HG03159 (cell line): ENCODE measurements at regions not wholly inside any gene's neighbourhood (a gene's known extent, or its start where the extent isn't known, plus 50 kb on each side); places are given as distances from the start of the nearest gene placed in this dataset.
"Not testable (repeated sequence)": the region's sequence is repeated elsewhere in the genome, so short reads cannot be mapped to it uniquely, and the experiment has no call there.

Source experiments
- ATAC-seq: cut with Tn5 transposase; IDR thresholded peaks from one replicate; pipeline ENCODE4 v1.9.1; 2021; ENCODE audit warnings: mild to moderate bottlenecking, moderate library complexity; ENCODE audit not compliant: unreplicated experiment

- ATAC-seq, result peak; percentile 99
These were observed 135.6 kb upstream of the ZNF658 start for GRCh38 chr9:66764799-66765493.

- not testable (repeated sequence) for ATAC-seq
These were observed 135.0 kb upstream of the ZNF658 start for GRCh38 chr9:66765531-66765930.

GRCh38 chr9:66771504-66771903 lies 129.0 kb upstream of the ZNF658 start:
- ATAC-seq, result not testable (repeated sequence)

GRCh38 chr9:66774618-66775017 lies 125.9 kb upstream of the ZNF658 start:
- not testable (repeated sequence) for ATAC-seq

GRCh38 chr9:66779944-66780661 lies 120.4 kb upstream of the ZNF658 start:
- ATAC-seq, result not testable (repeated sequence)

- not testable (repeated sequence) for ATAC-seq
These were observed 119.3 kb upstream of the ZNF658 start for GRCh38 chr9:66781240-66781639.

- not testable (repeated sequence) for ATAC-seq
These were observed 118.5 kb upstream of the ZNF658 start for GRCh38 chr9:66782010-66782409.

- not testable (repeated sequence) for ATAC-seq
These were observed 114.9 kb upstream of the ZNF658 start for GRCh38 chr9:66785603-66786002.

- not testable (repeated sequence) for ATAC-seq
These were observed 109.3 kb upstream of the ZNF658 start for GRCh38 chr9:66791092-66791750.

GRCh38 chr9:66794769-66795168 lies 105.8 kb upstream of the ZNF658 start:
- ATAC-seq, result not testable (repeated sequence)

GRCh38 chr9:66795723-66796503 lies 104.6 kb upstream of the ZNF658 start:
- not testable (repeated sequence) for ATAC-seq

- not testable (repeated sequence) for ATAC-seq
These were observed 102.5 kb upstream of the ZNF658 start for GRCh38 chr9:66797905-66798616.

- ATAC-seq, result not testable (repeated sequence)
These were observed 96.9 kb upstream of the ZNF658 start for GRCh38 chr9:66803619-66804018.

- not testable (repeated sequence) for ATAC-seq
These were observed 90.3 kb upstream of the ZNF658 start for GRCh38 chr9:66810247-66810646.

- not testable (repeated sequence) for ATAC-seq
These were observed 88.2 kb upstream of the ZNF658 start for GRCh38 chr9:66812367-66812766.

GRCh38 chr9:66812967-66813366 lies 87.6 kb upstream of the ZNF658 start:
- not testable (repeated sequence) for ATAC-seq

- not testable (repeated sequence) for ATAC-seq
These were observed 86.5 kb upstream of the ZNF658 start for GRCh38 chr9:66814038-66814437.

- not testable (repeated sequence) for ATAC-seq
These were observed 81.0 kb upstream of the ZNF658 start for GRCh38 chr9:66819510-66819909.

GRCh38 chr9:66820014-66820660 lies 80.4 kb upstream of the ZNF658 start:
- not testable (repeated sequence) for ATAC-seq

GRCh38 chr9:66824169-66824568 lies 76.4 kb upstream of the ZNF658 start:
- not testable (repeated sequence) for ATAC-seq
